Mesodermal cell (in vitro differentiated cells): ENCODE measurements at regions not wholly inside any gene's neighbourhood (a gene's known extent, or its start where the extent isn't known, plus 50 kb on each side); places are given as distances from the start of the nearest gene placed in this dataset.

Experiments
- H3K27ac ChIP-seq: 2 replicates; pipeline ENCODE4 v1.7.0; 2013; ENCODE audit warnings: mild to moderate bottlenecking, low read depth, low read length, moderate library complexity; ENCODE audit not compliant: severe bottlenecking
- H3K36me3 ChIP-seq: 2 replicates; pipeline ENCODE4 v1.7.1; 2013; ENCODE audit warnings: mild to moderate bottlenecking, low read length, moderate library complexity; ENCODE audit not compliant: control insufficient read depth, insufficient read depth
- H3K4me1 ChIP-seq: one replicate; pipeline ENCODE4 v1.7.1; 2013; ENCODE audit warnings: mild to moderate bottlenecking, low read length; ENCODE audit not compliant: insufficient read depth, control insufficient read depth, poor library complexity, severe bottlenecking
- H3K4me3 ChIP-seq: 2 replicates; pipeline ENCODE4 v1.7.0; 2013; ENCODE audit warnings: low read length, control low read depth, mild to moderate bottlenecking; ENCODE audit not compliant: insufficient read depth, poor library complexity, severe bottlenecking; ENCODE audit errors: extremely low read depth
- H3K9me3 ChIP-seq: 2 replicates; pipeline ENCODE4 v1.7.1; 2013; ENCODE audit warnings: mild to moderate bottlenecking, low read length, moderate library complexity; ENCODE audit not compliant: control insufficient read depth
- WGBS, 2 experiments: methylation state at CpG; one replicate each; pipeline ENCODE4 v1.1.5; 2013; ENCODE audit warnings: missing lambda C conversion rate in 2 of 2; ENCODE audit not compliant: insufficient coverage in 2 of 2; 5-methylcytosine and 5-hydroxymethylcytosine counted together

- Histone ChIP-seq H3K4me1 (no peaks in the 10 kb centered on the region), H3K4me3 (no peak overlapping the region), H3K9me3 (no peaks in the 10 kb centered on the region), H3K27ac (no peak overlapping the region), H3K36me3 (no peaks in the 10 kb centered on the region)
- WGBS, 2 experiments = 71% methylated on average over 1 of the region's 1 CpG; no CpG with 5 or more reads in 1 of the 2 experiments
Observed at GRCh38 chr12:58291106-58291505, 349.7 kb downstream of the ATP23 start.

GRCh38 chr12:58293308-58293982, 352.1 kb downstream of the ATP23 start:
- no peak overlapping the region for H3K27ac ChIP-seq
- H3K9me3 ChIP-seq = no peaks in the 10 kb centered on the region
- no peak overlapping the region for H3K4me3 ChIP-seq
- no peaks in the 10 kb centered on the region for H3K4me1 ChIP-seq
- H3K36me3 ChIP-seq = no peaks in the 10 kb centered on the region
- WGBS, 2 experiments = no CpG with 5 or more reads among the region's 2 CpGs

GRCh38 chr12:58295268-58295667, 353.9 kb downstream of the ATP23 start:
- Histone ChIP-seq H3K4me3 (no peak overlapping the region), H3K9me3 (no peaks in the 10 kb centered on the region), H3K27ac (no peak overlapping the region), H3K36me3 (no peaks in the 10 kb centered on the region), H3K4me1 (no peaks in the 10 kb centered on the region)
- WGBS, 2 experiments = 100% methylated on average over 1 of the region's 1 CpG

- H3K27ac ChIP-seq = no peak overlapping the region
- H3K4me1 ChIP-seq = no peaks in the 10 kb centered on the region
- no peak overlapping the region for H3K4me3 ChIP-seq
- no peaks in the 10 kb centered on the region for H3K9me3 ChIP-seq
- WGBS, 2 experiments = 27 to 29% methylated on average over 3 of the region's 4 CpGs
- no peaks in the 10 kb centered on the region for H3K36me3 ChIP-seq
Observed at GRCh38 chr12:58296863-58297262, 355.5 kb downstream of the ATP23 start.

GRCh38 chr12:58298803-58299202, 357.4 kb downstream of the ATP23 start:
- Histone ChIP-seq H3K9me3 (no peaks in the 10 kb centered on the region), H3K4me1 (no peaks in the 10 kb centered on the region), H3K4me3 (no peak overlapping the region), H3K36me3 (no peaks in the 10 kb centered on the region), H3K27ac (no peak overlapping the region)
- WGBS, 2 experiments = 88 to 97% methylated on average over 3 of the region's 5 CpGs

GRCh38 chr12:58299371-58299770, 358.0 kb downstream of the ATP23 start:
- Histone ChIP-seq H3K36me3 (no peaks in the 10 kb centered on the region), H3K4me3 (no peak overlapping the region), H3K27ac (no peak overlapping the region), H3K4me1 (no peaks in the 10 kb centered on the region), H3K9me3 (no peaks in the 10 kb centered on the region)

- Histone ChIP-seq H3K4me1 (no peaks in the 10 kb centered on the region), H3K9me3 (peaks cover 1% of the 10 kb centered on the region), H3K4me3 (no peak overlapping the region), H3K27ac (no peak overlapping the region), H3K36me3 (no peaks in the 10 kb centered on the region)
- whole genome bisulfite sequencing, 2 experiments = 83 to 97% methylated on average over 4 to 5 of the region's 8 CpGs
Observed at GRCh38 chr12:58301038-58301729, 359.8 kb downstream of the ATP23 start.

- Histone ChIP-seq H3K27ac (no peak overlapping the region), H3K9me3 (peaks cover 7% of the 10 kb centered on the region), H3K4me1 (no peaks in the 10 kb centered on the region), H3K4me3 (no peak overlapping the region), H3K36me3 (no peaks in the 10 kb centered on the region)
- WGBS, 2 experiments = 91 to 93% methylated on average over 4 of the region's 4 CpGs
Observed at GRCh38 chr12:58301730-58302122, 360.4 kb downstream of the ATP23 start.

- H3K36me3 ChIP-seq = no peaks in the 10 kb centered on the region
- no peak overlapping the region for H3K4me3 ChIP-seq
- no peaks in the 10 kb centered on the region for H3K4me1 ChIP-seq
- no CpG with 5 or more reads among the region's 1 CpG for WGBS, 2 experiments
- no peak overlapping the region for H3K27ac ChIP-seq
- H3K9me3 ChIP-seq = peaks cover 9% of the 10 kb centered on the region
Observed at GRCh38 chr12:58302487-58303011, 361.2 kb downstream of the ATP23 start.

GRCh38 chr12:58306266-58307000, 365.1 kb downstream of the ATP23 start:
- H3K4me3 ChIP-seq = no peak overlapping the region
- no peaks in the 10 kb centered on the region for H3K36me3 ChIP-seq
- H3K9me3 ChIP-seq = peaks cover 9% of the 10 kb centered on the region
- WGBS, 2 experiments = 60% methylated on average over 1 of the region's 1 CpG; no CpG with 5 or more reads in 1 of the 2 experiments
- peaks cover 16% of the 10 kb centered on the region for H3K4me1 ChIP-seq
- no peak overlapping the region for H3K27ac ChIP-seq
